ENCODE measurements at regions not wholly inside any gene's neighbourhood (a gene's known extent, or its start where the extent isn't known, plus 50 kb on each side); places are given as distances from the start of the nearest gene placed in this dataset.
"Not testable (repeated sequence)": the region's sequence is repeated elsewhere in the genome, so short reads cannot be mapped to it uniquely, and the experiment has no call there.

- DNase-seq (ENCODE audit: low read depth in 2 of 2), result no peak
Measured at GRCh38 chr1:29632806-29633615, 396.7 kb downstream of the PTPRU start.

GRCh38 chr1:29631836-29632805 is 395.8 kb downstream of the PTPRU start:
- DNase-seq (ENCODE audit: low read depth in 2 of 2), result no peak

- DNase-seq (ENCODE audit: low read depth in 2 of 2), result no peak
Measured at GRCh38 chr1:29631361-29631760, 395.0 kb downstream of the PTPRU start.

GRCh38 chr1:29630756-29631155 is 394.4 kb downstream of the PTPRU start:
- no peak for DNase-seq (ENCODE audit: low read depth in 2 of 2)

GRCh38 chr1:29629814-29630516 is 393.6 kb downstream of the PTPRU start:
- no peak for DNase-seq (ENCODE audit: low read depth in 2 of 2)

- no peak for DNase-seq (ENCODE audit: low read depth in 2 of 2)
Measured at GRCh38 chr1:29629401-29629800, 393.1 kb downstream of the PTPRU start.

GRCh38 chr1:29628190-29628589 is 391.9 kb downstream of the PTPRU start:
- DNase-seq (ENCODE audit: low read depth in 2 of 2), result no peak

GRCh38 chr1:29626726-29627125 is 390.4 kb downstream of the PTPRU start:
- no peak for DNase-seq (ENCODE audit: low read depth in 2 of 2)

- DNase-seq (ENCODE audit: low read depth in 2 of 2), result no peak
Measured at GRCh38 chr1:29626066-29626465, 389.7 kb downstream of the PTPRU start.

GRCh38 chr1:29625084-29625420 is 388.7 kb downstream of the PTPRU start:
- no peak for DNase-seq (ENCODE audit: low read depth in 2 of 2)

- DNase-seq (ENCODE audit: low read depth in 2 of 2), result no peak
Measured at GRCh38 chr1:29624320-29625083, 388.2 kb downstream of the PTPRU start.

- DNase-seq (ENCODE audit: low read depth in 2 of 2), result no peak
Measured at GRCh38 chr1:29623501-29623900, 387.2 kb downstream of the PTPRU start.

GRCh38 chr1:29621826-29622435 is 385.6 kb downstream of the PTPRU start:
- DNase-seq (ENCODE audit: low read depth in 2 of 2), result no peak

GRCh38 chr1:29620631-29621030 is 384.3 kb downstream of the PTPRU start:
- DNase-seq (ENCODE audit: low read depth in 2 of 2), result no peak

- DNase-seq (ENCODE audit: low read depth in 2 of 2), result no peak
Measured at GRCh38 chr1:29607236-29607635, 370.9 kb downstream of the PTPRU start.

- DNase-seq (ENCODE audit: low read depth in 2 of 2), result not testable (repeated sequence)
Measured at GRCh38 chr1:29604796-29605195, 368.5 kb downstream of the PTPRU start.

- no peak for DNase-seq (ENCODE audit: low read depth in 2 of 2)
Measured at GRCh38 chr1:29603622-29604021, 367.3 kb downstream of the PTPRU start.

- DNase-seq (ENCODE audit: low read depth in 2 of 2), result no peak
Measured at GRCh38 chr1:29602203-29602602, 365.9 kb downstream of the PTPRU start.

GRCh38 chr1:29601021-29601420 is 364.7 kb downstream of the PTPRU start:
- no peak for DNase-seq (ENCODE audit: low read depth in 2 of 2)

- no peak for DNase-seq (ENCODE audit: low read depth in 2 of 2)
Measured at GRCh38 chr1:29599826-29600225, 363.5 kb downstream of the PTPRU start.

GRCh38 chr1:29599071-29599470 is 362.7 kb downstream of the PTPRU start:
- no peak for DNase-seq (ENCODE audit: low read depth in 2 of 2)

Measured in stimulated activated CD4-positive, alpha-beta T cell treated with anti-CD3 and anti-CD28 coated beads, Interleukin-15, amount 100 ng/mL, for 48 hours (primary cell).